ENCODE measurements at regions not wholly inside any gene's neighbourhood (a gene's known extent, or its start where the extent isn't known, plus 50 kb on each side); places are given as distances from the start of the nearest gene placed in this dataset.
"Not testable (repeated sequence)": the region's sequence is repeated elsewhere in the genome, so short reads cannot be mapped to it uniquely, and the experiment has no call there.

GRCh38 chr2:217349251-217349650 is 489.4 kb upstream of the TNP1 start:
- TF ChIP-seq EZH2 (IDR thresholded peaks at IDR 0.05; ENCODE audit: borderline replicate concordance) (no peak), EZH2phosphoT487 (IDR thresholded peaks at IDR 0.05; ENCODE audit: low read depth, severe bottlenecking, unreplicated experiment) (no peak), CTCF (IDR thresholded peaks at IDR 0.05; ENCODE audit: poor library complexity) (no peak)
- Histone ChIP-seq H3K36me3 (replicated peaks; ENCODE audit: insufficient read depth, low read depth) (no peaks in the 10 kb centered on the region), H2AFZ (no peak overlapping the region), H3K79me2 (no peaks in the 10 kb centered on the region), H3K27me3 (no peaks in the 10 kb centered on the region), H3K9me2 (replicated peaks; ENCODE audit: insufficient read depth) (no peaks in the 10 kb centered on the region), H3K4me2 (no peak overlapping the region), H4K20me1 (ENCODE audit: insufficient read depth, poor library complexity, severe bottlenecking) (no peaks in the 10 kb centered on the region), H3K9me3 (ENCODE audit: low read depth) (no peaks in the 10 kb centered on the region), H3K4me3 (no peak overlapping the region), H3K4me1 (ENCODE audit: insufficient read depth) (no peaks in the 10 kb centered on the region), H3K27ac (no peak overlapping the region)
- WGBS (ENCODE audit: low lambda C conversion rate, missing lambda C conversion rate), result 54% methylated on average over 1 of the region's 1 CpG
- no peak for DNase-seq (ENCODE audit: low spot score)

GRCh38 chr2:217347630-217348029 is 487.8 kb upstream of the TNP1 start:
- not testable (repeated sequence) for H3K4me1 ChIP-seq (ENCODE audit: insufficient read depth); H3K79me2 ChIP-seq; H3K4me3 ChIP-seq; H3K4me2 ChIP-seq; H3K9me2 ChIP-seq (replicated peaks; ENCODE audit: insufficient read depth); H3K9me3 ChIP-seq (ENCODE audit: low read depth); H2AFZ ChIP-seq; H3K27me3 ChIP-seq; H4K20me1 ChIP-seq (ENCODE audit: insufficient read depth, poor library complexity, severe bottlenecking); H3K36me3 ChIP-seq (replicated peaks; ENCODE audit: insufficient read depth, low read depth); H3K27ac ChIP-seq; DNase-seq (ENCODE audit: low spot score)
- 21% methylated on average over 3 of the region's 3 CpGs for WGBS (ENCODE audit: low lambda C conversion rate, missing lambda C conversion rate)

GRCh38 chr2:217346043-217346442 is 486.2 kb upstream of the TNP1 start:
- not testable (repeated sequence) for H4K20me1 ChIP-seq (ENCODE audit: insufficient read depth, poor library complexity, severe bottlenecking)

GRCh38 chr2:217340899-217341298 is 481.0 kb upstream of the TNP1 start:
- no peak overlapping the region for H3K27ac ChIP-seq
- 100% methylated on average over 1 of the region's 1 CpG for WGBS (ENCODE audit: low lambda C conversion rate, missing lambda C conversion rate)

More at GRCh38 chr2:217346043-217346442, 486.2 kb upstream of the TNP1 start:
- not testable (repeated sequence) for H3K36me3 ChIP-seq (replicated peaks; ENCODE audit: insufficient read depth, low read depth); H3K4me2 ChIP-seq; DNase-seq (ENCODE audit: low spot score); H3K79me2 ChIP-seq; H3K27me3 ChIP-seq; H2AFZ ChIP-seq; H3K4me3 ChIP-seq; H3K4me1 ChIP-seq (ENCODE audit: insufficient read depth); H3K9me2 ChIP-seq (replicated peaks; ENCODE audit: insufficient read depth); H3K27ac ChIP-seq; H3K9me3 ChIP-seq (ENCODE audit: low read depth)
- 79% methylated on average over 1 of the region's 1 CpG for WGBS (ENCODE audit: low lambda C conversion rate, missing lambda C conversion rate)

More at GRCh38 chr2:217340899-217341298, 481.0 kb upstream of the TNP1 start:
- no peak overlapping the region for H3K4me2 ChIP-seq
- H3K4me1 ChIP-seq (ENCODE audit: insufficient read depth), result peaks cover 4% of the 10 kb centered on the region
- no peak for DNase-seq (ENCODE audit: low spot score)
- no peaks in the 10 kb centered on the region for H3K36me3 ChIP-seq (replicated peaks; ENCODE audit: insufficient read depth, low read depth)
- H2AFZ ChIP-seq, result no peak overlapping the region
- H3K79me2 ChIP-seq, result no peaks in the 10 kb centered on the region
- no peaks in the 10 kb centered on the region for H3K27me3 ChIP-seq
- TF ChIP-seq EZH2 (IDR thresholded peaks at IDR 0.05; ENCODE audit: borderline replicate concordance), result no peak
- no peak for TF ChIP-seq CTCF (IDR thresholded peaks at IDR 0.05; ENCODE audit: poor library complexity)
- no peak for TF ChIP-seq EZH2phosphoT487 (IDR thresholded peaks at IDR 0.05; ENCODE audit: low read depth, severe bottlenecking, unreplicated experiment)
- H3K9me2 ChIP-seq (replicated peaks; ENCODE audit: insufficient read depth), result no peaks in the 10 kb centered on the region
- no peaks in the 10 kb centered on the region for H4K20me1 ChIP-seq (ENCODE audit: insufficient read depth, poor library complexity, severe bottlenecking)
- no peaks in the 10 kb centered on the region for H3K9me3 ChIP-seq (ENCODE audit: low read depth)
- H3K4me3 ChIP-seq, result no peak overlapping the region
